Left kidney (tissue), 1 donor: ENCODE measurements at regions not wholly inside any gene's neighbourhood (a gene's known extent, or its start where the extent isn't known, plus 50 kb on each side); places are given as distances from the start of the nearest gene placed in this dataset.

Experiments
- DNase-seq: peaks from one replicate; pipeline ENCODE4 v3.0.0-alpha.2; 2013

DNA sequence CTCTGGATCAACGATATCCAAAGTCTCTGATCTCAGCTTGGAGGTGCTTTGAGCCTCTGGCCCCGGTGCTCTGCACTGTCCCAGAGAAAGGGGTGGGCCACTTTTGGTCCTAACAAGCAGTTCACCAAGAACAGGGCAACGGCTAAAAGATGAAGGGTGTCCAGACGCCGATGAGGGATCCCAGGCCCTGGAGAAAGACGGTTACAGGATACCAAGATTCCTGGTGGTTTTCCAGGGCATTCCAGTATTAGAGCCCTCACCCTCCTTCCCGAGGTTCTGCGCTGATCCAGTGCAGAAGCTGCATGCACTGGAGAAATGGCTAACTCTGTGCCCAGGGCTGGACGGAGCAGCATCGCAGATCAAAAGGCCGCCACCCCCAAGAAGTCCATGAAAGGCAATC lies 149.9 kb upstream of the IRF2BP2 start:
- no peak for DNase-seq

DNA sequence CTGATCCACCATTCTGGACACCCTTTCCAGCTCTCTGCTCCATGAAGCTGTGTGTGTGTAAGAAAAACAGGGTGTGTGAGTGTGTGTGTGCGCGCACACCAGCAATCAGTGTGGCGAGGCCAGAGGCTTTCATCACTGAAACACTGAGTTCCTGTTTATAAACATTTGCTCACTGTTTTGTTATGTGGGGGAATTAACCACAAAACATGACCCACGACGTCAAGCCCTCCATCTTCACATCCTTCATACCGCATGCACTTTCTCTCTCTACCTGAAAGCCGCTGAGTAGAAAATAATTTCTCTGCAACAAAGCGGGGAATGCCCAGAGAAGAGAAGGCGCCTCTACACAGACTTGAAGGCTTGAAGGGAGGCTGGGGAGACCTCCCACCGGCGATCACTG lies 148.9 kb upstream of the IRF2BP2 start:
- DNase-seq: no peak

DNA sequence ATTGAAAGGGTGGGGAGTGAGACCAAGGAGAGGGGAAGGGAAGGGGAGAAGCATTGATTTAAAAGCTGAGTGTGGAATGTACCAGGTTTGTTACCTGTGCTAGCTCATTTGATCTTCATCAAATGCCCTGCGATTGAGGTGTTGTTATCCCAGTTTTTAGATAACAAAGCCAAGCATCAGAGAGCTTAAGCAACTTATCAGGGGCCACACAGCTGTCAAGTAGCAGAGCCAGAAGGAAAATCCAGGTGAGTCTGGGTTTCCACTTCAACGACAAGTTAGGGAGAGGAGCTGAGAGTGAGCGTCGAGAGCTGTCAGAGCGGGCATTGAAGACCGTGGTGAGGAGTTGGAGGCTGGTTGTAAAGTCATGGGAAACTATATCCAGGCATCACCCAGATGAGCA lies 146.9 kb upstream of the IRF2BP2 start:
- no peak for DNase-seq

DNA sequence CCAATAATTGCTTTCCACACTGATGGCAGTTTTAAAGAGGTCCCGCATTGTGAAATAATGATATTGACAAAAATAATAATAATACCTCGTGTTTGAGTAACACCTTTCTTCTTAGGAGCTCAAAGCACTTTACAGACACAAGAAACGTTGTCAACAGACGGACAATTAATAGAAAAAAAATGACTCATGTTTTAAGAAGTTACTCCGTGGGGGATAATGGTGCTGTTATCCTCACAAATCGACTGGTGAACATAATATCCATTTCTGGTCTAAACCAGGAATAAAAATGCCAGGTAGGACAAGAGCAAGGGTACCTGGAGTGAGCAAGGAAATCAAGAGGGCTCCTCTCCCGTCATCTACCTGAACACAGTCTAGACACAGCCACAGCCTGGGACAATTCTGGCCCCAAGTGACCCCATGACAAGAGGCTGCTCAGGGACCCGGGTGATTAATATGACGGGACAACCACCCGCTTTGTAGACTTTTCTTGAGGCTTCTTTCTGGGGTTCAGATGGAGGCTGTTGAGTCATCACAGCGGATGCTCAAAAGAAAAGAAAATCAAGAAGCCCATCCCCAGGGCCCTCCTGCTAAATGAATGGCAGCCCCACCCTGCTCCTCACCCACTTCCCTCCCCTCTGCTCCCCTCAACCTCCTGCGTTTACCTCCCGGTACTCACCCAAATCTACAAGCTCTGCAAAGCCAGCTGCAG lies 146.2 kb upstream of the IRF2BP2 start:
- DNase-seq: no peak

DNA sequence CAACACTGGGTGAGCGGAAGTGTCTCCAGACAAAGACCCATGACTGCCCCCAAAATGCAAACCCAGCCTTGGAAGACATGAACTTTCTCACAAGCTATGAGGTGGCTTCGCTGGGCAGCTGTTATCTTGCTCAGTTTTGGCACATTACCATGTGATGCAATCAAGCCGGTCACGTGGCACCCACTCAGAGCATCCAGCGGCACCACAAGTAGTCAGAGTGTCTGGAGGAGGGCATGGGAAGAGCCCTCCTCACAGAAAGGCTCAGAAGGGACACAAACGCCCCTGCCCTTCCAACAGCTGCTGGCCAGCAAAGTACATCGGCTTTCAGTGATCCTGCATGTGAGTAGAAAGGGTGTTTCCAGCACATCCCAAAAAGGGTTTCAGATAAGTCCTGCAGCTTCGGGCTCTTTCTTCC lies 145.5 kb upstream of the IRF2BP2 start:
- no peak for DNase-seq

DNA sequence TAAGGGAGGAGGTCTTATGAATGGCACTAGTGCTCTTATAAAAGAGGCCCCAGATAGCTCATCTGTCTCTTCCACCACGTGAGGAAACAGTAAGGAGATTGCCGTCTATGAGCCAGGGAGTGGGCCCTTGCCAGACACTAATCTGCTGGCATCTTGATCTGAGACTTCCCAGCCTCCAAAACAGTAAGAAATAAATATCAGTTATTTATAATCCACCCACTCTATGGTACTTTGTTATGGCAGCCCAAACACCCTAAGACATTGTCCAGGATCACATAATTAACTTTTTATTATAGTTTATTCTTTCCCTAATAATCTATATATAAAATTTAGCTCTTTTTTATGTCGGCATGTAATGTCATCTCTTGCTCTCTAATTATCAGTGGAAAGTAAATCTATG lies 144.0 kb upstream of the IRF2BP2 start:
- no peak for DNase-seq

DNA sequence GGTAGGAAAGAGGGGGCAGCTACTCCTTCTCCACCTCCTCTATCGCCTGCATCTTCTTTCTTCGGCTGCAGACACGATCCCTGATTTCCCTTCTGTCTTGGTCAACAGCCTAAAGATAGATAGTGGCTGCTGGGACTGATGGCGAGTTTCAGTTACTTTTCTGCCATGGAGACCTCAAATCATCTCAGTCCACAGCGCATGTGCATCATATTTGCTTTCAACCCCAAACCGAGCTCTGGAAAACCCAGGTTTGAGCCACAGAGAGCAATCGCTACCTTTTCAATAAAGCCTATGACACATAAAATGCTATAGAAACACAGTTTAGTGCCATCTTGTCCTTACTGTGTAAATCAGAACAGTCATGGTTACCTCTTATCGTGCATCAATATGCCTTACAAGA lies 142.9 kb upstream of the IRF2BP2 start:
- DNase-seq: no peak

DNA sequence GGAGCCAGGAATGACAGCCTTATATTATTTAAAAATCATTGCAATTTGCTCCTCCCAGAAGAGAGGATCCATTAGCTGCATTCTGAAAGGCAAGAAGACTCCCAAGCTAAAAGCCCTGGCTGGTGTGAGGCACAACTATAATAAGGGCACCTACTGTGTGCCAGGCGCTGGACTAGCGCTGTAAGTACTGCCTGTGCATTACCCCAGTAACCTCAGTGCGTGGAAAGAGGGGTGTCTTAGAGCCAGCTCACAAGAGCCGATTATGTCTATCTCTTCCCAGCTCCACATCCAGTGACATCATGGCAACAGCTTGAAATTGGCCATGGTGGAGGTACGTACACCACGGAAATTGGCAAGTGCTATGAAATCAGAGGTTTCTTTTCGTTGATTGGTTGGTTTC lies 141.7 kb upstream of the IRF2BP2 start:
- no peak for DNase-seq

DNA sequence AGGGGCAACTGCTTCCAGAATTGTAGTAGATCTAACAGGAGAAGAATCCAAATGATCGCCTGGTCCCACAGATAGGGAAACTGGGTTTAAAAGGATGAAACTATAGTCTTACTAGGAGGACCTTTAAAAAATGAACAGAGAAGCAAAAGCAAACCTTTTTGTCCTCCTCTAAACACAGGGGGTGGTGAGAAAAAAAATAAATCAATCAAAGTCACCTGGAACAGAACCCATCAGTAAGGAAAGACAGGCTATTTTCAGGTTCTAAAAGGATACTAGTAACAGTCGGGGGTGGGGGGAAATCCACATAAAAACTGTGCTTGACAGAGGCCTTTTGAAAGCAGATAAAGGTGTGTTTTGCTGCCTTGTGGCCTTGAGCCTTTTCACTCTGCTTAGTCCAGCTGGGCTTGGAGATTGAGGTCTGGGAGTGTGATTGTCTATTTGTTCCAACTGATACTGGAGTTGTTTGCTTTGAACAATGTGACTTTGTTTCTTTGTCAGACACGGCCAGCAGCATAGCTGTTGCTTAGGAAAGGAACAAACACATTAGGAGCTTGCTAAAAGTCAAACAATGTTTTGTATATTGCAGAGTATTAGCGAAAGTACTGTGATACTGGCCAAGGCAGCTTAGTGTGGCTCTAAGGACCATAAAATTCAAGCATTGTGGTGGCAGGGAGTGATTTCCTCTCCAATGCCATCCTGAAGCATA lies 141.1 kb upstream of the IRF2BP2 start:
- DNase-seq: no peak

DNA sequence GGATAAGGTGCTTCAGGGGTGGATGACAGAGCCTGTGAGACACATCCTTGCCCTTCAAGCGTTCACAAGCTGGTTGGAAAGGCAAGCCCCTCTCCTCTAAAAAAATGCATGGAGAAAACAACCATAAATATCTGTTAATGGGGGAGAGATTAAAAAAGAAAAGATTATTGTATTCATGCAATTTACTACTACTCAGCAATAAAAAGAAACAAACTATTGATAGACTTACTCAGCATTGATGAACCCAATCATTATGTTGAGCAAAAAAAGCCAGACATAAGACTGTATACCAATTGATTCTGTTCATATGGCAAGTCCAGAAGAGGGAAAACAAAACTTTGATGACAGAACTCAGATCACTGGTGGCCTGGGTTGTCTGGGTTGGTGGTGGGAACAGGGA lies 138.7 kb upstream of the IRF2BP2 start:
- no peak for DNase-seq

DNA sequence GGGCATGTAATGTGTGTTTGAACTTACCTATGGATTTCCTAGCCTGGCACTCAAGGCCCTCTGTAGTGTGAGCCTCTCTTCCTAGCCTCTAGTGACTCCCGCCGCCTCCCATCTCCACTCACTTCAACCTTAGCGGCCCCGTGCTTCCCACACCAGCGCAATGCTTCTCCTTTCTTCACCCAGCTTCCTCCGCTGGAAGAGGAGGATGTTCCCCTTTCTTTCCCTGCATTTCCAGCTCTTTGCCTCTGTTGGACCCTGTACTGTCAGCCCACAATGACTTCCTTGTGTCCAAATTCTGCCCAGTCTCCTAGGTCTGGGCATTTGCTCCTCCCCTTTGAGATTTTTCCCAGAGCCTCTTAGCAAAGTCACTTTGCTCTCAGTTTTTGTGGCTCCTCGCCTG lies 138.1 kb upstream of the IRF2BP2 start:
- DNase-seq: no peak

DNA sequence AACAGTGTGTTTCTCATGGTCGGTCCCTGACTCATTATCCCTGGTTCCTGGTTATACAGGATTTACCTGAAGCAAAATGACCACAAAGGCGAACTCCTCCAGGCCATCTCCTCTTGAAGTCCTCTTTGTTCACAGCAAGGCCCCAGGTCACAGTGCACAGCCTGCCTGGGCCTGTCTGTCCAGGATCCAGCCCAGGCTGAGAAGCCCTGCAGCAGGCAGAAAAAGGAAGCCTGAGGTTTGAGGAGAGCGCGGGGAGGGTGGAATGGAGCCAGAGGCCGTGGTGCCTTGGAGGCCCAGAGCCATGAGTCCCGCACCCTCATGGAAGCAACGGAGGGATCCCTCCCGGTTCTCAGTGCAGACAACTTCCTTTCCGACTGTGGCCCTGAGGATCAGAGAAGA lies 136.8 kb upstream of the IRF2BP2 start:
- no peak for DNase-seq

DNA sequence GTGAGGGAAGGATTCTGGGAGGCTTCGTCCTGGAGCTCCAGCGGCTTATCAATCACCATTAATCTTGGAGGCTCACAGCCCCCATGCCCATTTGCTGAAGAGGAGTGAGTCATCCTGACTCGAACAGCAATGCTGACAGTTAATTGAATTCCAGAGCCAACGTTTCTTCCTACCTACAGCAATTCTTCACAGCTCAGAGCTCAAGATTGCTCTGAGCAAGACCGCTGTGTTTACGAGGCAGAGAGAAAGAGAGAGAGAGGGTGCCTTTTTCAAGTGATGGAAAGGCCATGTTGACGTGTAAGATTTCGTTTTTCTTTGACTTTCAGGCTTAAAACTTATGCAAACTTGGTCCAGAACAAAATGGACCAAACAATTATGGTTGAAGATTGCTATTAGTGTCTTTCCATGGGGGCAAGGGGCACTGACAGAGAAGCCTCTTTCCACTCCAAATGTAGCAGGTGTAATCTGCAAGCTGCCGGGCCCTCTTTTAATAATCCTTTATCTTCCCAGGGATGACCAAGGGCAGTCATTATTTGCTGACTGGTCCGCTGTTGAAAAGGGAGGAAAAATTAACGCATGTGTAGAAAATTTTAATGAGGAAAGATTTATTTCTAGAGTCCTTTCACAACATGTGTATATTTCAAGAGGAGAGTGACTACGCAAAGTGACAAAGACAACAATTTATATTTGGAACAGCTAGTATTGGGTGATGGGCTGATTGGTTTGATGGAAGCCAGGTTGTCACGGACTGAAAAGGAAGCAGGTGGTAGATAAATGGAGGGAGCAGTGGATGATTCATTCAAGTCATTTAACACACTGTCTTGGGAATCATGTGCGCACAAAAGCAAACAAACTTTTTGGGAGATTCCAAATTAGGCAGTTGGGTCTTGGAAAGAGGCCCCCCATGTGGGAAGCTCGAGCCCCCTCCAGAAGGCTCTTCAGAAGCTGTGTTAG lies 136.1 kb upstream of the IRF2BP2 start:
- DNase-seq: no peak

DNA sequence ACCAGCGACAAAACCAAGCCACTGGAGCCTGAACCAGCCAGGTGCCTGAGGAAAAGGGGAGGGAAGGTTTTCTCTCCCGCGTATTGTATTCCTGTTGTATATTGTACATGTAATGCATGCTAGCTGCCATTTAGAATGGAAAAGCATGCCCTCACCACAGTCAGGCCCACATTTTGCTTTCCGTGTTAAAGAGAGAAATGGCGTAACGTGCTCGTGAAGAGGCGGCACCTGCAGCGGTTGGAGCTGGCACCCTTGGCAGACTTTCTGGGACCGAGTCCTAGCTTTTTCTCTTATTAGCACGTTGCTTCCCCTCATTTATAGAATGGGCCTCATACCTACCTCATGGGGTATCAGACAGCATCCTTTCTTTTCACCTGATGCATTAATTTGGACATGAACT lies 135.3 kb upstream of the IRF2BP2 start:
- no peak for DNase-seq

DNA sequence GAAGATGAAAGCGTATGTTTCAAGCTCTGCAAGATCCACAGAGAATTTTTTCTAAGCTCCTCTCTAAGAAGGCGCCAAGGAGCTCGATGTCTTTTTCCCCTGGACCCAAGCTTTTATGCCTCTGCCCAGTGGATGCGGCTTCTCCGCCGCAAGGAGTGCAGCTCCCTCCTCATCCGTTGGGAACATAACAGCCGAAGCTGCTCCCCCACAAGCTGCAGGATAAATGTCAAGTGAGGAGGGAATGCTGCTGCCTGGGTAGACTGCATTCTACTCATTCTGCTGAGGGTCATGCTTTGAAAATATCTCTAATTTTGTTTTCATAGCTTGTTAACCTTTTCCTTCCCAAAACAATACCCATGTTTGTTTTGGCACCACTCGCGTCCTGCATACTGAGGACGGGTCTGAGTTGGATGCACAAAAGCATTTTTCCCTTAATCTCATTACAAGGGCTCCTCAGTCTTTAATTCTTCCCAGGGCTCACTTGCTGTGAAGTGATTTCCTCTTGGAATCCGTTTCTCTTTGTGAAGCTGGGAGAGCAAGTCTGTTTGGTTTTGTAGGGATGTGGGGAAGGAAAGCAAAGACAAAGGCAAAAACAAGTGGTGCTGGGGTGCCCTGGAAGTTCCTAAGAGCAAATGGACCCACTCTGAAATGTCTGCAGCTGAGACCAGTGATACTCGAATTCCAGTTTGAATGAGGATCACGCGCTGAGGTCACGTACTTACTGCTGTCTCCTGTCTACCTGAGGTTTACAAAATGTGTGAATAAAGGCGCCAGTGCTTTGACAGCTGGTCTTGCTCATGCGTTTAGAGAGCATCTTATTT lies 134.0 kb upstream of the IRF2BP2 start:
- peak; percentile 74 for DNase-seq

DNA sequence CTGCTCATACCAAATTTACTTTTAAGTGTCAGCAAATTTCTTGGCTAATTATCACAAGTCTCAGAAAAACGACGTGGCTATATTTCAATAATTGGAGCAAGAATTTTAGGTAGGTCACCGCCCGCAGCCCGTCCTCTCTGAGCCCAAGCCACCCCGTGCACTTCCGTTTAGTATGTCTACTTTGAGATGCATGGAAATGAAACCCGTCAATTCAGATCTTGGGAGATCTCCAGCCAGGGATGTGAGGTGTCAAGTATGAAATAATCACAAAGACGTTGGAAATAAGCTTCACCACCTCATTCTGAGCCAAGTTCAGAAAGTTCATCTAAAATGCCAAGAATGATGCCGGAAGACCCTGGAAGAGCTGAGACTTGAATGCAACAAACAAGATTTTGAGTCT lies 132.6 kb upstream of the IRF2BP2 start:
- no peak for DNase-seq

DNA sequence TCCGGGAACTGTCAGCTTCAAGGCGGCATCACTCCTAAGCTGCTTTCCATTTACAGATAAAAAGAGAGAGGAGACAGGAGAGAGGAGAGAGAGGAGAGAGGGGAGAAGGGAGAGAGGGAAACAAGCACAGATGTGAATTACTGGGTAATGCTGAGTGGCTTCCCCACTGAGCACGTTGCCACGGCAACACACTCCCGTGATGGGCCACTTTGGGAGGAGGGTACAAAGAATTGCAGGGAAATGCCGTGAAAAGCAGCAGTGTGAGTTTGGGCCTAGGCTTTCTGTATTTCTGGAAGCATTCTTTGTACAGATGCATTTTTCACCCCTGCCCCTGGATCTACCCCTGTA lies 128.0 kb upstream of the IRF2BP2 start:
- no peak for DNase-seq

DNA sequence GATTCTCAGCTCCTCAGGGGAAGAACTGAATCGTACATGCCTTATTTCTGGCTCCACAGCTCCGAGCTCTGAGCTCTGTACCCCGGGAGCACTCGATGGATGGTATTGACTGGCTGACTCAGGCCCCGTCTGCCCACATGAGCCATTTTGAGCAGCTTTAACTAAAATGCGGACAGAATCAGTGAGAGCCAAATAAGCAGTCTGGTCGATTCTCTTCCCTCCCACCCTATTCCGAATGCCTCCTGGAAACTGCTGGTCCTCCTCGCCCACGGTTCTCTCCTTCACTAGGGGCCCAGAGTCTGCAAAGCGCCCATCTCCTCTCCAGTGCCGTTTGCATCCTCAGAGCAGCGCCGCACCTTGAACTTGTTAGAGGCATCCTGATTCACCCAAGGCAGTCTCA lies 125.9 kb upstream of the IRF2BP2 start:
- no peak for DNase-seq

DNA sequence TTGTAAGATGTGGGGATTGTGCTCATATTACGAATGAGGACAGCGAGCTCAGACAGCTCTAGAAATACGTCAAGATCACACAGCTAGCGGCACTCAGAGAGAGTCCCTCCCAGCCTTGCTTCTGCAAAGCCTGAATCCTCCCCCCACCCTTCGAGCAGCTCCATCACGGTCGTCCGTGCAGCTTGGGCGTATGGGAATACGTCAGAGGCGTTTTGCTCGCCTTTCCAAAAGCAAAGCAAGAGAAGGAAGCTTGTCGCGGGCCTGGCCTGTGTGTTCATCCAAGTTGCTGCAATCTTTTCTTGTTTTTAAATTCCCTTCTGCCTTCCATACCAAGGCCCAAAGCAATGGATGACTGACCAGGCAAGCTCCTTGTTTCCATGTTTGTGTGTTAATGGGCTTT lies 125.5 kb upstream of the IRF2BP2 start:
- no peak for DNase-seq

DNA sequence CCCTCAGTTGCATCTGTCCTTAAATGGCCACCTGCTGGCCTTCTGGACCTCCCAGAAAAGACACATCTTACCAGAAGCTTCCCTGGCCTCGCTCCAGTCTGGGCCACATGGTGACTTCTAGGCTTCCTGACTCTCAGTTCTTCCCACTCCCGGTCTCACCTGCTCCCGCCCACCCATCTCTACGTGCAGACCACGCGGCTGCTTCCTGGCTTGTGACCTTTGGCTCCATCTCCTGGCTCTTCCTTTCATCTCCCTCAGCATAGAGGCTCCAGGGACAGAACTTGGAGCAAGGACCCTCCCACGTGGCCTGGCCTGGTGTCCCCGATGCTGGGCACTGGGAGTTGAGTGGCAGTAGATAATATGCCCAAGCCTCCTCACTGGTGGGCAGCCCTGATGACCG lies 124.9 kb upstream of the IRF2BP2 start:
- no peak for DNase-seq

DNA sequence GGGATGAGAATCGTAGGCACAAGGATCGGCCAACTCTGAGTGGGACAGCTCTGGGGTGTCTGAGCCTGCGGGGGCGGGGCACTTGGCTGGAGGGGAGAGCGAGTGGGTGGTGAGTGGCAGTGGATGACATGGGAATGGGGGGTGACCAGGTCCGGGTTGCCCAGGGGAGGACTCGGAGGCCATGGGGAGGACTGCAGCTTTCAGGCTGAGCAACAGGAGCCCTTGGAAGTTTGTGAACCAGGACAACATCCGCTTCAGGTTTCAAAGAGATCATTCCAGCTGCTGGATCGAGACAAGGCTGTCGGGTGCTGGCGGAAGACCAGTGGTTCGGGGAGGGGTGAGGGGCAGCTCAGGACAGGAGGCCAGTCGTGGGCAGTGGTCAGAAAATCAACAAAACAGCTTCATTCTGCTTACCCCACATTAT lies 124.4 kb upstream of the IRF2BP2 start:
- no peak for DNase-seq

DNA sequence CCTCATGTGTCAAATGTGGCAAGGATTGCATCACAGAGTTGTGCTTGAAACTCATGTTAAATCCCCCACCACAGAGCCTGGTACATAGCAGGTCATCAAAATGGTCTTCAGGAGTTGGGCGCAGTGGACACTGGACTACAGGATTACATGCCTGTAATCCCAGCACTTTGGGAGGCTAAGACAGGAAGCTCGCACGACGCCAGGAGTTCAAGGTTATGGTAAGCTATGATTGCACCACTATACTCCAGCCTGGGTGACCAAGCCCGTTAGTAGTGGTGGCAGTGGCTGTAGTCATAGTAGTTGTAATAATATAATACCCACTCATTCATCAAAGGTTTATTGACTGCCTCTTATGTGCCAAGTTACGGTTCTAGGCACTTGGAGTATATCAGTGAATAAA lies 123.4 kb upstream of the IRF2BP2 start:
- no peak for DNase-seq
